ENCODE measurements at regions not wholly inside any gene's neighbourhood (a gene's known extent, or its start where the extent isn't known, plus 50 kb on each side); places are given as distances from the start of the nearest gene placed in this dataset.
"Not testable (repeated sequence)": the region's sequence is repeated elsewhere in the genome, so short reads cannot be mapped to it uniquely, and the experiment has no call there.

- DNase-seq (ENCODE audit: low read depth in 3 of 3): no peak
Measured at GRCh38 chr6:56839533-56840183, 115.2 kb upstream of the BEND6 start.

GRCh38 chr6:56838965-56839364 is 115.9 kb upstream of the BEND6 start:
- no peak for DNase-seq (ENCODE audit: low read depth in 3 of 3)

- DNase-seq (ENCODE audit: low read depth in 3 of 3): no peak
Measured at GRCh38 chr6:56838016-56838555, 116.8 kb upstream of the BEND6 start.

GRCh38 chr6:56837322-56837894 is 117.5 kb upstream of the BEND6 start:
- no peak for DNase-seq (ENCODE audit: low read depth in 3 of 3)

- DNase-seq (ENCODE audit: low read depth in 3 of 3): no peak
Measured at GRCh38 chr6:56835612-56836011, 119.3 kb upstream of the BEND6 start.

GRCh38 chr6:56833873-56834272 is 121.0 kb upstream of the BEND6 start:
- no peak for DNase-seq (ENCODE audit: low read depth in 3 of 3)

GRCh38 chr6:56833127-56833791 is 121.6 kb upstream of the BEND6 start:
- DNase-seq (ENCODE audit: low read depth in 3 of 3): no peak

GRCh38 chr6:56832225-56832624 is 122.7 kb upstream of the BEND6 start:
- no peak for DNase-seq (ENCODE audit: low read depth in 3 of 3)

GRCh38 chr6:56831334-56831733 is 123.6 kb upstream of the BEND6 start:
- DNase-seq (ENCODE audit: low read depth in 3 of 3): no peak

GRCh38 chr6:56827908-56828649 is 126.8 kb upstream of the BEND6 start:
- DNase-seq (ENCODE audit: low read depth in 3 of 3): no peak

GRCh38 chr6:56824431-56824830 is 130.5 kb upstream of the BEND6 start:
- not testable (repeated sequence) for DNase-seq (ENCODE audit: low read depth in 3 of 3)

GRCh38 chr6:56821005-56821432 is 133.9 kb upstream of the BEND6 start:
- no peak for DNase-seq (ENCODE audit: low read depth in 3 of 3)

- DNase-seq (ENCODE audit: low read depth in 3 of 3): no peak
Measured at GRCh38 chr6:56820060-56820459, 134.8 kb upstream of the BEND6 start.

- DNase-seq (ENCODE audit: low read depth in 3 of 3): no peak
Measured at GRCh38 chr6:56819604-56820003, 135.3 kb upstream of the BEND6 start.

- no peak for DNase-seq (ENCODE audit: low read depth in 3 of 3)
Measured at GRCh38 chr6:56816370-56816769, 138.5 kb upstream of the BEND6 start.

- DNase-seq (ENCODE audit: low read depth in 3 of 3): no peak
Measured at GRCh38 chr6:56815436-56815835, 139.5 kb upstream of the BEND6 start.

- no peak for DNase-seq (ENCODE audit: low read depth in 3 of 3)
Measured at GRCh38 chr6:56814802-56815201, 140.1 kb upstream of the BEND6 start.

GRCh38 chr6:56814308-56814707 is 140.6 kb upstream of the BEND6 start:
- no peak for DNase-seq (ENCODE audit: low read depth in 3 of 3)

GRCh38 chr6:56812851-56813250 is 142.1 kb upstream of the BEND6 start:
- not testable (repeated sequence) for DNase-seq (ENCODE audit: low read depth in 3 of 3)

- no peak for DNase-seq (ENCODE audit: low read depth in 3 of 3)
Measured at GRCh38 chr6:56808871-56809359, 146.0 kb upstream of the BEND6 start.

- no peak for DNase-seq (ENCODE audit: low read depth in 3 of 3)
Measured at GRCh38 chr6:56807989-56808337, 146.9 kb upstream of the BEND6 start.

GRCh38 chr6:56807326-56807988 is 147.4 kb upstream of the BEND6 start:
- no peak for DNase-seq (ENCODE audit: low read depth in 3 of 3)
